B cell (primary cell): ENCODE measurements at regions not wholly inside any gene's neighbourhood (a gene's known extent, or its start where the extent isn't known, plus 50 kb on each side); places are given as distances from the start of the nearest gene placed in this dataset.

Source experiments
- CTCF ChIP-seq: fragments of 200-600 bp; IDR thresholded peaks from one replicate; pipeline ENCODE4 v1.8.0; 2022; ENCODE audit warnings: antibody characterized with exemption, mild to moderate bottlenecking
- EZH2 ChIP-seq: IDR thresholded peaks from 2 replicates; pipeline ENCODE4 v1.6.1; 2012; ENCODE audit warnings: borderline replicate concordance, low read depth, mild to moderate bottlenecking, moderate library complexity, low read length; ENCODE audit not compliant: insufficient read depth, poor library complexity, severe bottlenecking

DNA sequence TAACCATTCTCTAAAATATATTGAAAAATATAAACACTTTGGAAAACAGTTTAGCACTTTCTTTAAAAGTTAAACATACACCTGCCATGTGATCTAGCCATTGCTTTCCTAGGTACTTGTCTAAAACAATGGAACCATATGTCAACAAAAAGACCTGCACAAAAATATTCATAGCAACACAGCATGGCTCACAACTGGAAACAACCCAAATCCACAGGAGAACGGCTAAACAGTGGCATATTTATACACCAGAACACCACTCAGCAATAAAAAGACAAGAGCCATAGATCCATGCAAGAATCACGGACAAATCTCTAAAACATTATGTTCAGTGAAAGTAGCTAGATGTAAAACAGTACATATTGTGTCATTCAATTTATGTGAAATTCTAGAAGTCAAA, 221.3 kb upstream of the UBE2E2 start:
- TF ChIP-seq CTCF (no peak), EZH2 (no peak)
